Erythroblast (primary cell): ENCODE measurements at regions not wholly inside any gene's neighbourhood (a gene's known extent, or its start where the extent isn't known, plus 50 kb on each side); places are given as distances from the start of the nearest gene placed in this dataset.

ENCODE experiments used
- GATA1 ChIP-seq: IDR thresholded peaks from 2 replicates; pipeline ENCODE4 v1.6.1; 2011; ENCODE audit warnings: low read depth, mild to moderate bottlenecking, control low read depth, low read length, moderate library complexity
- POLR2A ChIP-seq: IDR thresholded peaks from 2 replicates; pipeline ENCODE4 v1.6.1; 2011; ENCODE audit warnings: mild to moderate bottlenecking, low read length

DNA sequence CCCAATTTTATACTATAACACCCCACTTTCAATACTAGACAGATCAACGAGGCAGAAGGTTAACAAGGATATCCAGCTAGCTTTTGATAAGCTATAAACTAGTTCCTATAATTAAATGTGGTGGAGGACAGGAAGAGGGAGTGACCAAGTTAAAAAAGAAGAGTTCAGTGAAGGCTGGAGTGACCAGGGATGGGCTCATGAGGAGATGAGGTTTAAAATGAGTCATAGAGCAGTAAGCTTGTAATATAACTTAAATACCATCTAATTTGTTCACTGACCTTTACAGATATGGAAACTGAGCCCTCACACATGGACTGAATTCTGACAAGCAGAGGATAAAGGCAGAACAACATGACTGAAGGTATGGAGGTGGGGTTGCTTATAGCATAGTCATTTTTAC lies 284.5 kb downstream of the SPATA31D1 start:
- no peak for TF ChIP-seq POLR2A
- no peak for TF ChIP-seq GATA1
